Transverse colon (tissue), 3 donors: ENCODE measurements at regions not wholly inside any gene's neighbourhood (a gene's known extent, or its start where the extent isn't known, plus 50 kb on each side); places are given as distances from the start of the nearest gene placed in this dataset.

Source experiments
- CTCF ChIP-seq, 5 experiments: fragments of 200-600 bp in 3 of 5; fragments of 450-650 bp in 2 of 5; sonication (generic) in 3 of 5; IDR thresholded peaks; 1 replicate in 2 of 5; 2 replicates in 3 of 5; pipeline ENCODE4 v1.5.1; 2016 to 2017; ENCODE audit warnings: antibody characterized with exemption in 5 of 5, inconsistent platforms in 3 of 5, mild to moderate bottlenecking in 2 of 5, moderate library complexity in 1 of 5
- EP300 ChIP-seq: sonication (generic); formaldehyde crosslinking; IDR thresholded peaks from one replicate; pipeline ENCODE4 v1.6.1; 2017; ENCODE audit warnings: antibody characterized with exemption, low read depth
- POLR2A ChIP-seq: fragments of 450-650 bp; IDR thresholded peaks from one replicate; pipeline ENCODE4 v1.6.1; 2016; ENCODE audit warnings: antibody characterized with exemption, mild to moderate bottlenecking, moderate library complexity

DNA sequence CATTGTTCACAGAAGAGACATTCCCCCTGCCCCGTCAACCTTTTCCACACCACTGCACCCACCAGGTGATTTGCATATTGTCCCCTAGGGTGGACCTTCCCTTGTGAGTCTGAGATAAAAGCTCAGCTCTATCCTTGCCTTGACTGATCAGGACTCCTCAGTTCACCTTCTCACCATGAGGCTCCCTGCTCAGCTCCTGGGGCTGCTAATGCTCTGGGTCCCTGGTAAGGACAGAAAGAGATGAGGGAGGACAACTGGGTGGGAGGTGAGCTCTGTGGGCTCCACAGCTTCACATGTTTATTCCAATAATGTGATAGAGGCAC, 1160.1 kb downstream of the RPIA start:
- TF ChIP-seq CTCF (IDR thresholded peaks at IDR 0.05), result no peak
- TF ChIP-seq POLR2A, result no peak
- no peak for TF ChIP-seq EP300
